Ammon's horn (tissue), 1 donor: ENCODE measurements at regions not wholly inside any gene's neighbourhood (a gene's known extent, or its start where the extent isn't known, plus 50 kb on each side); places are given as distances from the start of the nearest gene placed in this dataset.
A peak's percentile ranks its signal among the peaks of the same experiment; 100 is the strongest.

ENCODE experiments used
- DNase-seq: peaks from one replicate; pipeline ENCODE4 v3.0.0-alpha.2; 2016; ENCODE audit warnings: low spot score

- no peak for DNase-seq
These were observed 60.4 kb upstream of the RPH3AL start for GRCh38 chr17:413016-413350.

DNA sequence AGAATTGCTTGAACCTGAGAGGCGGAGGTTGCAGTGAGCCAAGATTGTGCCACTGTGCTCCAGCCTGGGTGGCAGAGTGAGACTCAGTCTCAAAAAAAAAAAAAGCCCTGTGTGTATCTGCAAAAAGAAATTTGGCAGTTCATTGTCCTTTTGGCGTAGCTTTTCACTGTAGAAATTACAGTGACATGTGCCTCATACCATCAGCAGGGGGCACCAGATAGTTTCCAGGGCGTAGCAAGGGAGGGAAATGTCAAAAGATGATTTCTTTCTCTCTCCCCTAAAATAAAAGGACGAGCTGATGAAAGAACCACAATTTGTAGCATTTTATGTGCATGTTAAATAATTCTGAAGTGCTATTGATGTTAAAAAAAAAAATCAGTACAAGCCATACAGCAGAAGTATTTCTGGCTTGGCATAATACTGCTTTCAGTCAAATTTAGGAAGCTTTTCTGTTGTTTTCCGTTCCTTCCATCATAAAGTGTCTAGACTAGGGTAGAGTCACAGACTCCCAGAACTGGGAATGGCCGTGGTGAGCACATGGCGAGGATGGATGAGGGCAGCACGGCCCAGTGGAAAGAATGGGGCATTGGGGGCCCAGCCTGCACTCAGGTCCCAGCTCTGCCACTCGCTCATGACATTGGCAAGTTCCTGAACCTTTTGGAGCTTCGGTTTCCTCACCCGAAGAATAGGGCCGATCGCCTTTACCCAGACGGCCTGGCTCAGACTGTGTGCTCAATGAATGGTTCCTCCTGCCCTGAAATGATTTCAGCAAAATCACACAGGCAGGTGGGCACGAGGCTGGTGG is 59.8 kb upstream of the RPH3AL start:
- peak; percentile 80 for DNase-seq

GRCh38 chr17:411421-412120 is 59.0 kb upstream of the RPH3AL start:
- DNase-seq = no peak

GRCh38 chr17:410543-411401 is 58.2 kb upstream of the RPH3AL start:
- DNase-seq = peak; percentile 38

- peak; percentile 99 for DNase-seq
These were observed 57.4 kb upstream of the RPH3AL start for GRCh38 chr17:409848-410542.

DNA sequence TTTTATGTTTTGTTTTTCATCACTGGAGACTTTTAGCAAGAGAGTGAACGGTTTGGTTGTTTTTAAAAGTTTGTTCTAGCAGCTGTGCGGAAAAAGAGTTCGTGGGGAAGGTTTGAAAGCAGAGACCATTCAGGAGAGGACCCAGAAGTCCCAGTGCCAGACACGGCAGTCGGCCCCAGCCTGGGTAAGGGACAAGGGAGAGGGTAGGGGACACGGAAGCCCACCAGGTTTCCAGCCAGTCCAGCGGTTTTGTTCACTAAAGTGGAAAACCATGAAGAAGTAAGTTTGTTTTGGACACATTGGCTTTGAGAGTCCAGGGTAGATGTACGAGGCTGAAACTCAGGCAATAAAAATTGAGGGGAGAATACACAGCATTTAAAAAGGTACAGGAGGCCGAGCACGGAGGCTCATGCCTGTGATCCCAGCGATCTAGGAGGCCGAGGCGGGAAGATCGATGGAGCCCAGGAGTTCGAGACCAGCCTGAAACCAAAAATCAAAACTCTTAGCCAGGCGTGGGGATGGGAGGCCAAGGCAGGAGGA is 56.8 kb upstream of the RPH3AL start:
- no peak for DNase-seq

DNA sequence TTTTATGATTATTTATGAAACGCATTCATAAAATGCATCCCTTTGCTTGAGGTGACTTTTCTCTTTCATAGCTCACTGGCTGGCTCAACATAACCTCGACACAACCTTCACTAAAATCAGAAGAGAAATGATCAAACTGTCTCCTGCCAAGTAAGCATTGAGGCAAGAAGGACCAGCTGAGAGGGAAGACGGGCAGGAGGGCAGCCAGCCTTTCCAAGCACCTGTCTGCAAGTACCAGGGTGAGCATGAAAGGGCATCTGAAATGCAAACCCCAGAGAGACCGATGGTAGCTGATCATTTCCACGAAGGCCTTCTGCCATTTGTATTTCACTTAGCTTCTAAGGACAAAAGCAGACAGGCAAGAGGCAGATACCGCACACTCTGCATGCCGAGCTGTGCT is 52.1 kb upstream of the RPH3AL start:
- DNase-seq = no peak
